ENCODE measurements at regions not wholly inside any gene's neighbourhood (a gene's known extent, or its start where the extent isn't known, plus 50 kb on each side); places are given as distances from the start of the nearest gene placed in this dataset.

- ATAC-seq = no peak
- Histone ChIP-seq H3K9me2 (ENCODE audit: insufficient read depth) (0 out of 2 replicates have a peak, but pooled peaks cover 2% of the 10 kb centered on the region), H3K4me1 (ENCODE audit: insufficient read depth) (no peaks in the 10 kb centered on the region), H2AFZ (no peak overlapping the region), H3K27ac (ENCODE audit: low read depth) (no peak overlapping the region), H3K4me3 (no peak overlapping the region), H3K4me2 (no peak overlapping the region), H3K79me2 (replicated peaks; ENCODE audit: insufficient read depth) (no peaks in the 10 kb centered on the region), H3K27me3 (ENCODE audit: insufficient read depth) (no peaks in the 10 kb centered on the region), H3F3A (replicated peaks; ENCODE audit: low read depth) (no peaks in the 10 kb centered on the region), H4K20me1 (replicated peaks; ENCODE audit: insufficient read depth) (no peaks in the 10 kb centered on the region), H3K36me3 (ENCODE audit: insufficient read depth) (no peaks in the 10 kb centered on the region)
- H3K36me3 Mint-ChIP-seq (ENCODE audit: low read depth) = no peaks in the 10 kb centered on the region
- no peaks in the 10 kb centered on the region for H3K4me1 Mint-ChIP-seq
- H3K4me3 Mint-ChIP-seq = no peak overlapping the region
- H3K27me3 Mint-ChIP-seq (ENCODE audit: insufficient read depth, low read depth, poor library complexity) = peaks cover 3% of the 10 kb centered on the region
- DNase-seq (ENCODE audit: low spot score) = no peak
- H3K27ac Mint-ChIP-seq = no peak overlapping the region
- H3K9me3 Mint-ChIP-seq = peaks cover 6% of the 10 kb centered on the region; the same call in 2 of the 3 replicates
- TF ChIP-seq, protein P1, sequence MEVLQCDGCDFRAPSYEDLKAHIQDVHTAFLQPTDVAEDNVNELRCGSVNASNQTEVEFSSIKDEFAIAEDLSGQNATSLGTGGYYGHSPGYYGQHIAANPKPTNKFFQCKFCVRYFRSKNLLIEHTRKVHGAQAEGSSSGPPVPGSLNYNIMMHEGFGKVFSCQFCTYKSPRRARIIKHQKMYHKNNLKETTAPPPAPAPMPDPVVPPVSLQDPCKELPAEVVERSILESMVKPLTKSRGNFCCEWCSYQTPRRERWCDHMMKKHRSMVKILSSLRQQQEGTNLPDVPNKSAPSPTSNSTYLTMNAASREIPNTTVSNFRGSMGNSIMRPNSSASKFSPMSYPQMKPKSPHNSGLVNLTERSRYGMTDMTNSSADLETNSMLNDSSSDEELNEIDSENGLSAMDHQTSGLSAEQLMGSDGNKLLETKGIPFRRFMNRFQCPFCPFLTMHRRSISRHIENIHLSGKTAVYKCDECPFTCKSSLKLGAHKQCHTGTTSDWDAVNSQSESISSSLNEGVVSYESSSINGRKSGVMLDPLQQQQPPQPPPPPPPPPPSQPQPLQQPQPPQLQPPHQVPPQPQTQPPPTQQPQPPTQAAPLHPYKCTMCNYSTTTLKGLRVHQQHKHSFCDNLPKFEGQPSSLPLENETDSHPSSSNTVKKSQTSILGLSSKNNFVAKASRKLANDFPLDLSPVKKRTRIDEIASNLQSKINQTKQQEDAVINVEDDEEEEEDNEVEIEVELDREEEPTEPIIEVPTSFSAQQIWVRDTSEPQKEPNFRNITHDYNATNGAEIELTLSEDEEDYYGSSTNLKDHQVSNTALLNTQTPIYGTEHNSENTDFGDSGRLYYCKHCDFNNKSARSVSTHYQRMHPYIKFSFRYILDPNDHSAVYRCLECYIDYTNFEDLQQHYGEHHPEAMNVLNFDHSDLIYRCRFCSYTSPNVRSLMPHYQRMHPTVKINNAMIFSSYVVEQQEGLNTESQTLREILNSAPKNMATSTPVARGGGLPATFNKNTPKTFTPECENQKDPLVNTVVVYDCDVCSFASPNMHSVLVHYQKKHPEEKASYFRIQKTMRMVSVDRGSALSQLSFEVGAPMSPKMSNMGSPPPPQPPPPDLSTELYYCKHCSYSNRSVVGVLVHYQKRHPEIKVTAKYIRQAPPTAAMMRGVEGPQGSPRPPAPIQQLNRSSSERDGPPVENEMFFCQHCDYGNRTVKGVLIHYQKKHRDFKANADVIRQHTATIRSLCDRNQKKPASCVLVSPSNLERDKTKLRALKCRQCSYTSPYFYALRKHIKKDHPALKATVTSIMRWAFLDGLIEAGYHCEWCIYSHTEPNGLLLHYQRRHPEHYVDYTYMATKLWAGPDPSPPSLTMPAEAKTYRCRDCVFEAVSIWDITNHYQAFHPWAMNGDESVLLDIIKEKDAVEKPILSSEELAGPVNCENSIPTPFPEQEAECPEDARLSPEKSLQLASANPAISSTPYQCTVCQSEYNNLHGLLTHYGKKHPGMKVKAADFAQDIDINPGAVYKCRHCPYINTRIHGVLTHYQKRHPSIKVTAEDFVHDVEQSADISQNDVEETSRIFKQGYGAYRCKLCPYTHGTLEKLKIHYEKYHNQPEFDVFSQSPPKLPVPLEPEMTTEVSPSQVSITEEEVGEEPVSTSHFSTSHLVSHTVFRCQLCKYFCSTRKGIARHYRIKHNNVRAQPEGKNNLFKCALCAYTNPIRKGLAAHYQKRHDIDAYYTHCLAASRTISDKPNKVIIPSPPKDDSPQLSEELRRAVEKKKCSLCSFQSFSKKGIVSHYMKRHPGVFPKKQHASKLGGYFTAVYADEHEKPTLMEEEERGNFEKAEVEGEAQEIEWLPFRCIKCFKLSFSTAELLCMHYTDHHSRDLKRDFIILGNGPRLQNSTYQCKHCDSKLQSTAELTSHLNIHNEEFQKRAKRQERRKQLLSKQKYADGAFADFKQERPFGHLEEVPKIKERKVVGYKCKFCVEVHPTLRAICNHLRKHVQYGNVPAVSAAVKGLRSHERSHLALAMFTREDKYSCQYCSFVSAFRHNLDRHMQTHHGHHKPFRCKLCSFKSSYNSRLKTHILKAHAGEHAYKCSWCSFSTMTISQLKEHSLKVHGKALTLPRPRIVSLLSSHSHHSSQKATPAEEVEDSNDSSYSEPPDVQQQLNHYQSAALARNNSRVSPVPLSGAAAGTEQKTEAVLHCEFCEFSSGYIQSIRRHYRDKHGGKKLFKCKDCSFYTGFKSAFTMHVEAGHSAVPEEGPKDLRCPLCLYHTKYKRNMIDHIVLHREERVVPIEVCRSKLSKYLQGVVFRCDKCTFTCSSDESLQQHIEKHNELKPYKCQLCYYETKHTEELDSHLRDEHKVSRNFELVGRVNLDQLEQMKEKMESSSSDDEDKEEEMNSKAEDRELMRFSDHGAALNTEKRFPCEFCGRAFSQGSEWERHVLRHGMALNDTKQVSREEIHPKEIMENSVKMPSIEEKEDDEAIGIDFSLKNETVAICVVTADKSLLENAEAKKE (CRISPR knock-in tag; IDR thresholded peaks at IDR 0.05) = no peak
- TF ChIP-seq, protein P2, sequence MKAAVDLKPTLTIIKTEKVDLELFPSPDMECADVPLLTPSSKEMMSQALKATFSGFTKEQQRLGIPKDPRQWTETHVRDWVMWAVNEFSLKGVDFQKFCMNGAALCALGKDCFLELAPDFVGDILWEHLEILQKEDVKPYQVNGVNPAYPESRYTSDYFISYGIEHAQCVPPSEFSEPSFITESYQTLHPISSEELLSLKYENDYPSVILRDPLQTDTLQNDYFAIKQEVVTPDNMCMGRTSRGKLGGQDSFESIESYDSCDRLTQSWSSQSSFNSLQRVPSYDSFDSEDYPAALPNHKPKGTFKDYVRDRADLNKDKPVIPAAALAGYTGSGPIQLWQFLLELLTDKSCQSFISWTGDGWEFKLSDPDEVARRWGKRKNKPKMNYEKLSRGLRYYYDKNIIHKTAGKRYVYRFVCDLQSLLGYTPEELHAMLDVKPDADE (IDR thresholded peaks at IDR 0.05) = no peak
- TF ChIP-seq STAT1 (IDR thresholded peaks at IDR 0.05; ENCODE audit: unreplicated experiment) = no peak
- no peak for TF ChIP-seq ZNF331 (CRISPR knock-in tag; IDR thresholded peaks at IDR 0.05; ENCODE audit: low read depth)
- TF ChIP-seq EZH2phosphoT487 (IDR thresholded peaks at IDR 0.05; ENCODE audit: unreplicated experiment) = no peak
- no peak for TF ChIP-seq CTCF (conservative IDR thresholded peaks at IDR 0.05; ENCODE audit: low read depth in 2 of 2)
- no peak for TF ChIP-seq EZH2 (IDR thresholded peaks at IDR 0.05; ENCODE audit: low read depth, unreplicated experiment)
- no peak for TF ChIP-seq NANOG (IDR thresholded peaks at IDR 0.05; ENCODE audit: borderline replicate concordance)
- no peak for TF ChIP-seq CREB1 (CRISPR knock-in tag; IDR thresholded peaks at IDR 0.05; ENCODE audit: low read depth)
- no peak for TF ChIP-seq JUNB (IDR thresholded peaks at IDR 0.05; ENCODE audit: unreplicated experiment)
- TF ChIP-seq POLR2AphosphoS5 (IDR thresholded peaks at IDR 0.05; ENCODE audit: low read depth) = no peak
- no peak for TF ChIP-seq ZNF114 (CRISPR knock-in tag; IDR thresholded peaks at IDR 0.05)
- TF ChIP-seq, protein P3, sequence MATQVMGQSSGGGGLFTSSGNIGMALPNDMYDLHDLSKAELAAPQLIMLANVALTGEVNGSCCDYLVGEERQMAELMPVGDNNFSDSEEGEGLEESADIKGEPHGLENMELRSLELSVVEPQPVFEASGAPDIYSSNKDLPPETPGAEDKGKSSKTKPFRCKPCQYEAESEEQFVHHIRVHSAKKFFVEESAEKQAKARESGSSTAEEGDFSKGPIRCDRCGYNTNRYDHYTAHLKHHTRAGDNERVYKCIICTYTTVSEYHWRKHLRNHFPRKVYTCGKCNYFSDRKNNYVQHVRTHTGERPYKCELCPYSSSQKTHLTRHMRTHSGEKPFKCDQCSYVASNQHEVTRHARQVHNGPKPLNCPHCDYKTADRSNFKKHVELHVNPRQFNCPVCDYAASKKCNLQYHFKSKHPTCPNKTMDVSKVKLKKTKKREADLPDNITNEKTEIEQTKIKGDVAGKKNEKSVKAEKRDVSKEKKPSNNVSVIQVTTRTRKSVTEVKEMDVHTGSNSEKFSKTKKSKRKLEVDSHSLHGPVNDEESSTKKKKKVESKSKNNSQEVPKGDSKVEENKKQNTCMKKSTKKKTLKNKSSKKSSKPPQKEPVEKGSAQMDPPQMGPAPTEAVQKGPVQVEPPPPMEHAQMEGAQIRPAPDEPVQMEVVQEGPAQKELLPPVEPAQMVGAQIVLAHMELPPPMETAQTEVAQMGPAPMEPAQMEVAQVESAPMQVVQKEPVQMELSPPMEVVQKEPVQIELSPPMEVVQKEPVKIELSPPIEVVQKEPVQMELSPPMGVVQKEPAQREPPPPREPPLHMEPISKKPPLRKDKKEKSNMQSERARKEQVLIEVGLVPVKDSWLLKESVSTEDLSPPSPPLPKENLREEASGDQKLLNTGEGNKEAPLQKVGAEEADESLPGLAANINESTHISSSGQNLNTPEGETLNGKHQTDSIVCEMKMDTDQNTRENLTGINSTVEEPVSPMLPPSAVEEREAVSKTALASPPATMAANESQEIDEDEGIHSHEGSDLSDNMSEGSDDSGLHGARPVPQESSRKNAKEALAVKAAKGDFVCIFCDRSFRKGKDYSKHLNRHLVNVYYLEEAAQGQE (IDR thresholded peaks at IDR 0.05; ENCODE audit: unreplicated experiment) = no peak
Observed at GRCh38 chr10:106473129-106473685, 691.3 kb downstream of the SORCS1 start.

All from GM23338 (cell line).